OCI-LY1 (cell line): ENCODE measurements at regions not wholly inside any gene's neighbourhood (a gene's known extent, or its start where the extent isn't known, plus 50 kb on each side); places are given as distances from the start of the nearest gene placed in this dataset.

Source experiments
- CTCF ChIP-seq: fragments of 200-600 bp; sonication (generic), shearing (Covaris generic); IDR thresholded peaks from 2 replicates; pipeline ENCODE4 v1.5.1; 2017; ENCODE audit warnings: mild to moderate bottlenecking, antibody characterized with exemption, low read length, moderate library complexity, mixed read lengths
- EZH2 ChIP-seq: fragments of 200-600 bp; sonication (generic), shearing (Covaris generic); IDR thresholded peaks from 2 replicates; pipeline ENCODE4 v1.8.0; 2017; ENCODE audit warnings: borderline replicate concordance, mixed run types, mild to moderate bottlenecking, antibody characterized with exemption, low read length, moderate library complexity, mixed read lengths

DNA sequence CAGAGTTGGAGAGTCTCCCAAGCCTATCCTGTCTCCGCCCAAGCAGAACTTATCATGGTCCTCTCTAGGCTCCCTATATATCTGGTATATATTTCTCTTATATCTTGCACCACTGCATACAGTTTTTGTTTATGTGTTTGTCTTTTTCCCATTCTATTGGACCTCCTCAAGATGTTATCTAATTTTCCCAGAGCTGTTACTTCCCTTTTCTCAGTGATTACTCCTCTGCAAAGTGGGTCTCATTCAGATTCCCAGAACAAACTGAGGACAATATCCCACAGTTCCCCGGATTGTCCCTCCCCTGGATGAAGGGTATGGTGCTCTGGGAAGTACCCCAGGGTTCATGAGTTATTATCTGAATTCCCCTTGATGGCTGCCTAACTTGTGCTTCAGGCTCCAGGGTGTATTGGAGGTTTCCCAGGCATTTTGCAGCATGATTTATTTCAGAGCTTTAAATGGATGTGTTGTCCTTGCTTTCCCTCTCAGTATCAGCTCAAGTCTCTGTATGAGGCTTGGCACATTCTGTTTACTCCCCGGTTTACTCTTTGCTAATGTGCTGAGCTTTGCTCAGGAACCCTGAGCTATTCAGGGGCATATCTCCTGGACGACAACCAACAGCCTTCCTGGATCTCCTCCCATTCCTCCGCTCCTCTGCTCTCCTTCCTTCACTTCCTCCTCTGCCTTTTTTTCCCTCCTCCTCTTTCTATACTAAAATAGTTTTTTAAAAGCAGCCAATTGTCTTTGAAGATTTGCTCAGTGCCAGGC is 329.3 kb downstream of the SPRY2 start:
- TF ChIP-seq CTCF (no peak), EZH2 (no peak)
